ENCODE measurements at regions not wholly inside any gene's neighbourhood (a gene's known extent, or its start where the extent isn't known, plus 50 kb on each side); places are given as distances from the start of the nearest gene placed in this dataset.

DNA sequence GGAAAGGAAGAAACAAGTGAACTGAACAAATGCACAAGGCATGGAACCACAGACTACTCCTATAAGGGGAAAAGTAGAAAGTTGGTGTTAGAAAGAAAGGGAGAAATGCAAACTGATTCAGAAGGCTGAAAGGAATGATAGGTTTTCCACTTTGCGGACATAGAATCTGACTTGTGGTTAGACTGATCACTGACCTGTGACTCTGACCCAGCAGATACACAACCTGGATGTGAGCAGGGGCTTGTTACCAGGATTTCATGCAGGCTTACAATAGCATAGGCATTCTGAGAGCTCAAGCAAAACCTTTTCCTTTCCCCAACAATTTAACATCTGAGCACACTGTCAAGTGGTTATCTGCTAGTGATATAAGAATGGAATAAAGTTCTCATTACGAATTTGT, 237.0 kb upstream of the CDH20 start:
- no peak for DNase-seq

DNA sequence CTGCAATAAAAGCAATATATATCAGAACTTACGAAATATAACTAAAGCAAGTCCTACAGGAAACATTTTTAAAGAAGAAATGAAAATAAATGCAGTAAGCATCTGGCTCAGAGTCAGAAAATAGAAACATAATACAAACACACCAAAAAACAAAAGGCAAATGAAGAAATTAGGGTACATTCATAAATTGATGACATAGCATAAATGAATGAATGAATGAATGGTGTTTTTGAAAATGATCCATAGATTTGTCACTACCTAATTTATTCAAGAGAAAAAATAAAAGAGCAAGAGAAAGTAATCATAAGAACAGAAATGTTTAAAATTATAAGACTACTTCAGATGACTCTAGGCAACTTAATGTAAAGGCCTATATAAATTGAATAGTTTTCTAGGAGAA, 226.1 kb upstream of the CDH20 start:
- no peak for DNase-seq

DNA sequence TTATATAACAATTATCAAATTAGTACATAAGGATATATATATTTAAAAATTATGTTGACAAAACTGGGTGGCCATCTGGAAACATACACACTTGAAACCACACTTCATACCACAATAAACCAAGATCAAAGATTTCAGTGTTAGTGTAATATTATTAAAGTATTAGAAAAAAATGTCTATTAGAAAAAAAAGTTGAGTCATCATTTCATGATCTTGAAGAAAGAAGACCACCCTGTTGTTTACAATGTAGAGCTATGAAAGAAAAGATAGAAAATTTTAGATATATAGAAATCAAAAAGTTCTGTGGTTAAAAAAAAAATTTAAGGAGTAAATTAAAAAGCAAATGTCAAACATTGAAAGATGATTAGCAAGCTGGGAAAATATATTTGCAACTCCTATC, 224.5 kb upstream of the CDH20 start:
- DNase-seq: no peak

DNA sequence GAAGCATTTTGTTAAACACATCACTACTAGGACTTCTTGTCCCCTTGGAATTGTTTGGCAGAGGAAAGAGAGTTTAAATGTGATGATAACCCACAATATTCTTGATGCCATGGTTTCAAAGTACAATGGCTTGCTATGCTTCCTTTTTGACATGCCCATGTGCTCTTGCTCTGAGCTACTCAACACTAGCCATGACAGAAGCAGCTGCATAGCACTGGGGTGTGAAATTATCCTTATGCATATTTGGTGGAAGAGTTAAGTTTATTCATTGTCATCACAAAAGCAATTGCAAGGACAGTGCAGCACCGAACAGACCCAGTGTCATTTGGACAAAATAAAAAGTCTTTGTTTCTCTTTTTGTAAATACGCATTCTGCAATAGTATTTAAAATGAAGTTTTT, 209.9 kb upstream of the CDH20 start:
- DNase-seq: no peak

DNA sequence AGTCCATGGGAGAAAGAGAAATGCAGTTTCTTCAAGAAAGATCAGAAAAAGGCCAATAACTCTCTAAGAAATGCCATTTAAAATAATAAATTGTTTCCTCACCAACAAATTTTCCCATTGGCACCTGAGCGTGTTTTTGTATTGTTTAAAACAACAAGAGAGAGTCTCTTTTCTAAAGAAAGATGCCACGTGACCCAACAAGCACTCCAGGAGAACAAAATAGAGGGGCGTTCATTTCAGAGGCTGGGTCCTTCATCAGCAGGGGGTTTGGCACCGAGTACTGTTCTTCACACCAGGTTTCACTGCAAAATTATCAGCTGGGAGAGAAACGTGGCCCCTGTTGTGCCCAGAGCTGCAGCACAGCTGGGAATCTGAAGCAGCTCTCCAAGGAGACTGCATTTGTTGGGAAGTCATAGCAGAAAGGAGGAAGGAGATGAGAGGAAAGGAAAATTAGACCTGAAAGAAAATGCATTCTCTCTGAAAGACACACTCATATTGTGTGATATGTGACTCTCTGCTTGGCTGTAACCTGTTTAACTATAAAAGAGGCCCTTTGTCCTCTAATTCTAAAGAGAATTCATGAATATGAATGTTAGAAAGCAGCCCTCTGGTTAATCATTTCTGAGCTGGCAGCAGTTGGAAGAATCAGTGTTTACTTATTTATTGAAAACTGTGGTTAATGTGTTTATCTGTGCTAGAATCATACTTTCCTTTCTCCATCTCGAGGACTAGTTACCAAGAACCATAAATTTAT, 205.3 kb upstream of the CDH20 start:
- no peak for DNase-seq

DNA sequence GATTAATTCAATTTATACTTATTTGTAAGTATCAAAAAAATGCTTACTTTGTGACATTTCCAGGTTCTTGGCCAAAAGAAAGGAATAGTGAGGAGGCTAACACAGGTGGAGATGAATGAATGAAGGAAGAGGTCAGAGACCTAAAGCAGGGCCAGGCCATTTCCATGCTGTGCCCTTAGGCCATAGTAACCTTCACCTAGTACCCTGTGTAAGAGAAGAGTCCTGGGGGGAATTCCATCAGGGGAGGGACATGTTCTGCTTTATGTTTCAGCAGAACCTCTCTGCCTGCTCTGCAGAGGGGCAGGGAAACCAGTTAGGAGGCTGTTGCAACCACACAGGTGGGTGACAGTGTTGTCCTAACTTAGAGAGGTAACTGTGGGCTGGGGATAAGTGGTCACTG, 204.2 kb upstream of the CDH20 start:
- no peak for DNase-seq

DNA sequence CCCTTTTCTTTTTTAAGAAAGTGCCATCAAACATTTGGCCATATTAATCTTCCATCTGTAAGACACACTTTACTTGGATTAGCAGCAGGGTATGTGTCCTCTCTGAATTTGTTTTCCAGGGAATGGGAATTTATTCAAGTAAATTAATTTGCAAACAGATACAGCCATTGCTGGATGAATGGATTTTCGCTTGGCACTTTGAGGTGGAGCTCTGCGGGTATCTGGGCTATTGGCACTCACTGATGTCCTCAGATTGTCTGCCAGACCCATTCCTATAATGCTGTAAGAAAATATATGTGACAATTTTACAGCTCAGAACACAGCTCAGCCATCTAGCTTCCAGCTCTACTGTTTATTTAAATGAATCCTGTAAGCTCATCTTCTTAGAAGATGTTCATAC, 201.2 kb upstream of the CDH20 start:
- no peak for DNase-seq

DNA sequence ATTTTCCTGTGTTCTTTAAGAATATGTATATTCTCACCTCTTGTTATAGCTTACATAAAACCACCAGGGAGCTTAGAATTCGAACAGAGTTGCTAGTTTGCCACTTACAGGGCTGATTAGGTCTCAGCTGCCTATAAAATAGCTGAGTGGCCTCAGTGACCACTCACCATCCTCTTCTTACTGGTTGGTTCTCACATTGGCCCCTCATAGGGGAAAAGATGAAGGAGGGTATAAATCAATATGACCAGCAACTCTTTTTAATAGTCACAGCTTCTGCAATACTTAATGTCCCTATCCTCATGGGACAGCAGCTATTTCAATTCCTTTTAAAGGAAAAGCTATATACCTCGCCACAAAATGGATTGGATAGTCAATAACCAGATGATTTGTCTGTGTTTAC, 199.4 kb upstream of the CDH20 start:
- no peak for DNase-seq

DNA sequence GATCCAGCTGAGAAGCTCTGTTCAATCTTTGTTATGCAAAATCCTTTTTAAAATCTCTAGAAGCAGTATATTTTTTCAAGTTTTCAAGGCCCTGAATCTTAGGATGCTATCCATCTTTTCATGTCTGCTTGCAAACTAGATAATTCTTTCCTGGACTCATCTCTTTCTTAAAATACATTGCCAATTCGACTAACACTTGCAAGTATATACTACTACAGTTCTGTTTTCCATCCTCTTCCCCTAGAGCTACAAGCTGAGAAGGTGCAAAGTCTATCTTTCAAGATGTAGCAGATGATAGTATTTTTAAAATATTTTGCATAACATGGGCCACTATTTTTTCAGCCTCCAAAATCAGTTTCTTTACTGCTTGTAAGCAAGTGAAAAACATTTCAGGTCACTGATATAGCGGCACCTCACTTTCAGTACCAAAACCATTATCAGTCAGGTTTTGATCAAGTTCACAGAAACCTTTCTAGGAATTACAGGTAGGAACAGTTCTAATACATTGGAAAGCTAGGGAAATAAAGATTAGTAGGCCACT, 196.4 kb upstream of the CDH20 start:
- DNase-seq: no peak

DNA sequence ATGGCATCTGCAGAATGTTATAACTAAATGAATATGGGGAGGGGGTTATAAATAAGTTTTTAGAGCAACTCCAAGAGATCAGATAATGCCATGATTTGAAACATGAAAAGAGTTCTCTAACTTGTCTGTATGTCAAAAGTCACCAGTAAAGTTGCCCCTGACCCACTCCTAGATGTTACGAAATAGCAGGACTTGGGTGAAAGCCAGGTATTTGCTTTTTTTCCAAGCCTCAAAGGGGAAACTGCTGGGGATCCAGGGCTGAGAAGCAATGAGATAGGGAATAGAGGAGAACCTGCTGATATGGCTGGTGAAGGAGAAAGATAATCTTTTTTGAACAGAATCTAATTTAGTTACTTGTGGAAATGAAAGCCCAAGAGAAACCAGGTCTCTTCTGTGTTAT, 191.5 kb upstream of the CDH20 start:
- no peak for DNase-seq

DNA sequence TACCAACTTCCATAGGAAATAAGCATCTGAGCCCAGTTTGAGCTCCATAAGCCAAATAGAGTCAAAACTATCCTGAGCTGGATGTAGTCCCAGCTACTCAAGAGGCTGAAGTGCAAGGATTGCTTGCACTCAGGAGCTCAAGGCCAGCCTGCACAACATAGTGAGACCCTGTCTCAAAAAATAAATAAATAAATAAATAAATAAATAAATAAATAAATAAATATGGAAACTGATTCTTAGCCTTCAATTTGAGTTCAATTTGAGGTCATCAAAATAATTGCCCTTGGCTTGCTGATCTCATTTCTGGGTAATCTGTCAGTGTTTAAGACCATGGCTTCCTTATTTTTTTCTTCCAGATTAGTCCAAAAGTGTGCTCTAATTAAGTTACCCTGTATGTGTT, 184.9 kb upstream of the CDH20 start:
- no peak for DNase-seq

DNA sequence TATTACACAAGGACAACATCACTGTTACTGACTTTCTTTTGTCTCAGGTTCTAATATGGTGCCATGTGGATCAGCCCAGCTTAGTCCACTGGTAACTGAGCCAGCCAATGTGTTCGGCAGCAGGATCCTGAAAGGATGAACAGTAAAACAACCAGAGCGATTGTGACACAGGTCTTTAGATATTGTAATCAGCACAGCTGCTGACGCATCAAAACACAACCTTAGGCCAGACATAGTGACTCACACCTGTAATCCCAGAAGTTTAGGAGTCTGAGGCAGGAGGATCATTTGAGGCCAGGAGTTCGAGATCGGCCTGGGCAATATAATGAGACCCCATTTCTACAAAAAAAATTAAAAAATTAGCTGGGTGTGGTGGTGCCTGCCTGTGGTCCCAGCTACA, 183.4 kb upstream of the CDH20 start:
- DNase-seq: no peak

DNA sequence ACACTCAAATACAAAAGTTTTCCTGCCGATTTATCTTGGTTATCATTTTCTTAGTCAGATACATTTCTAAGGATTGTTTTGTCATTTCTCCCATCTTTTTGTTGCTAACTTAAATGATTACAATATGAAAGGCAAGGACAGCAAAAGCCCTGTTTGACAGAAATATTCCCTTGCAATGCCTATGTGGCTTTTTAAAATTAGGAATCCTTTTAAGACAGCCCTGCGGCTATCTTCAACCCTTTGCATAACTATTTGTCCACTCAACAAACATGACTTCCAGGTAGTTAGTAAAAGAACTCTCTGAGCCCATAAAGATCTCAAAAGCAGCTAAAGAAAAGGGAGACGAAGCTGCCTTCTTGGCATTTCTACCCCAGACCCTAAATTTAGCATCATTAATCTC, 179.7 kb upstream of the CDH20 start:
- DNase-seq: no peak

DNA sequence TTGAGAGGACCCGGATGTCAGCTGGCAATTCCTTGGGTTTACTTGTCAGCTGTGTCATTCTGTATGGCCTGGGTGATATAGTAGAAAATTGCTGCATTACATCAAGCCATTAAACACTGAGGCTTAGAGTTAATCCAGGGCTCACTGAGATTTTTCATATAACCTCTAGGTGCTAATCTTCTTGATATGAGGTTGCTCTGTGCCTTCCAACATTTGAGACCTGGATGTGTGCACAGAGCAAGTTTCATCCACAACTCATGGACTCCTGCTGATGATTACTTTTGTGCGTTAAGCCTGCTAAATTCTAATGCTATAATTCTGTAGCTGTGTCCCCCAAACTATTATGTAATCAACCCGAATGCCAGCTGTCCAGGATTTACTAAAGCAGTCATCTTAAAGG, 178.4 kb upstream of the CDH20 start:
- DNase-seq: no peak

DNA sequence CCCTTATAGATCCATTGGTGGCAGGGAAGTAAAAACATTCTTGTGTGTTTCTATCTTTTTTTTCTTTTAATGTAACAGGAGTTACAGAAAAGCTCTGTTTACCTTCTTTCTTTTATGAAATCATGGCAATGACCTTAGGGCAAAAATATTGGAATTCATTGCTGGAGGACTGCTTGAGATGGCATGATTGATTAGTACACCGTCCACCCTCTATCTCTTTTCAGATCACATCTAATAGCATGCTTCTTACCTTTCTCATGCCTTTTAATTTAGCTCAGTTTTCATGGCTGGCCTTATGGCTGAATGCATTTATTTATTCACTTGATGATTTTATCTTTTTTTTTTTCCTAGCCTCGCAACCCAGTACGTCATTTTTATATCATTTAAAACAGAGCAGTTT, 177.6 kb upstream of the CDH20 start:
- no peak for DNase-seq

DNA sequence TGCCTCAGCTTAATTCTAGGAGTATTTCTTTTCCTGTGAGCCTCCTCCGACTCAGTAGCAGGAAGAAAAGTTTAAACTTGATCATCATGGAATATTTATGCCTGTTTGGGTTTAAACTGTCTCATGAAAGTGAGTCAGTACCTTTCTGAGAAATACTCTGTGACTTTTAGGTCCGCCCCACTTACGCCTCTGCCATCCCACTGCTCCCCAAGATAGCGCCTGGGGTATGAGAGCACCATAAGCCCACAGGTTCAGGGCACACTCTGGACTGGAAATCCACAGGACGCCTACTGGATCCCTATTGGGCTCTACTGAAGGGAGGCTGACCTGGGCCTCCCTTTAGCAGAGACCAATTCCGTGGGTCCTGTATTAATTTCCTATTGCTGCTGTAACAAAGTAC, 175.8 kb upstream of the CDH20 start:
- no peak for DNase-seq

DNA sequence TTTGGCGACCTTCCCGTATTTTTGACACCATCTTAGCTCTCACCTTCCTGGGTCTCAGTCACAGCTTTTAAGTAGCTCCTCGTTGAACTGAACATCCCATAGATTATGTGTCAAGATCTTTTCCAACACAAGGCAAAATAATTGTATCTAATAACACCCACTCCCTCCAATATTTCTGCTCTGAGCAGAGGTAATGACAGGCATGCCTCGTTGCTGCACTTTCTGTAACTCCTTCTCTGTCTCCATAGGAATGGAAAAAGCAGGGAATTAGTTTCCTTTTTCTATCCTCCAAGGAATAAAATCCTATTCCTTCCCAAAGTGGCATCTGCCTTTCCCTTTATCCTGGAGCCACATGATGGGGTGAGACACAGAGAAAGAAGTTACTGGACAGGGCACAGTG, 174.0 kb upstream of the CDH20 start:
- DNase-seq: no peak

DNA sequence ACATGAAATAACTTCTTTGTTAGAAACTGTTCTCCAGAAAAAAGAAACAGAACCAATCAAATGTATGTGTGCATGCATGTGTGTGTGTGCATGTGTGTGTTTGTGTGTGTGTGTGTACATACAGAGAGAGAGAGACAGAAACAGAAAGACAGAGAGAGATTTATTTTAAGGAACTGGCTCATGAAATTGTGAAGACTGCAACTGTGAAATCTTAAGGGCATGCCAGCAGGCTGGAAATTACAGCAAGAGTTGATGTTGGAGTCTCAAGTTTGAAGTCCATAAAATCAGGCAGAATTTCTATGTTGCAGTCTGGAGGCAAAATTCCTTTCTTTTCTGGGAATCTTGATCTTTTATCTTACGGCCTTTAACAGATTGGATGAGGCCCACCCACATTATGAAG, 168.9 kb upstream of the CDH20 start:
- DNase-seq: no peak

DNA sequence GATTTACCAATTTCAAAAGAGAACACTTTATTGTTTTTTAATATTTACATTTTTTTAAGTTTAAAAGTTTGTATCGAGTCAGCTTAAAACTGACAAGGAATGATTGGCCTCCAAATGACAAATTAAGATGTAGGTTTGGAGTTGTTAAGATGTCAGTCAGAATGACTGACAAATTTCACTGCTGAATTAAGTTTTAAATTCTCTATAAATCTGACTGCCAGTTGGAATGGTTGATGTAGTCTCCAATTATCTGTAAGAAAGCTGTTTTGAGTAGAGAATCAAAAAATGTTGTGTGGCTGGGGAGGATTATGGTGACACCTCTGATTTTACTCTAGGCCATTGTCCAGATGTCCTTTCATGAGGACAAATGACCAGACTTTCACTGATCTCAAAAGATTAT, 165.3 kb upstream of the CDH20 start:
- no peak for DNase-seq

DNA sequence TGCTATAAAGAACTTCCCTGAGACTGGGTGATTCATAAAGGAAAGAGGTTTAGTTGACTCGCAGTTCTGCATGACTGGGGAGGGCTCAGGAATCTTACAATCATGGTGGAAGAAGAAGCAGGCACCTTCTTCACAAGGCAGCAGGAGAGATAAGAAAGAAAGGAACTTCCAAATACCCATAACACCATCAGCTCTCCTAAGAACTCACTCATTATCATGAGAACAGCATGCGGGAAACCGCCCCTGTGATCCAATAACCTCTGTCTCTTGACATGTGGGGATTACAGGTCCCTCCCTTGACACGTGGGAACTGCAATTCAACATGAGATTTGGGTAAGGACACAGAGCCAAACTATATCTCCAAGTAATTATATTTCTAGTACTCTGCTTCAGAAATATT, 163.8 kb upstream of the CDH20 start:
- DNase-seq: no peak

DNA sequence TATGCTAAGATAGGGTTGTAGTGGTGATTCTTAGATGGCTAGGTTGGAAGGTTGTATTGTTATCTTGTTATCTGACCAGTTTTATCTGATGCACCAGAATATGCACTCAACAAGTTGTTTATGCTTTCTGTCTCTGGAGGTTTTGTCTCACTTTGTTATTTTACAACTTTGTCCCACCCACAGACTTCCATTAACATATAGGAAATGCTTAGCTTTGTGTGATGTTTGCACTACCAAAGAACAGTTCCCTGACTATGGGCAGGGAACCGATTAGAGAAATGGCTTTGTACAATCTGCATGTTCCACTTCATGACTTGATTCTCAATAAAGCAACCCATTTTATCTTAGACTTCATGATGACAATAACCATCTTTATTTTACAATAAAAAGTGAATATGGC, 160.6 kb upstream of the CDH20 start:
- no peak for DNase-seq

DNA sequence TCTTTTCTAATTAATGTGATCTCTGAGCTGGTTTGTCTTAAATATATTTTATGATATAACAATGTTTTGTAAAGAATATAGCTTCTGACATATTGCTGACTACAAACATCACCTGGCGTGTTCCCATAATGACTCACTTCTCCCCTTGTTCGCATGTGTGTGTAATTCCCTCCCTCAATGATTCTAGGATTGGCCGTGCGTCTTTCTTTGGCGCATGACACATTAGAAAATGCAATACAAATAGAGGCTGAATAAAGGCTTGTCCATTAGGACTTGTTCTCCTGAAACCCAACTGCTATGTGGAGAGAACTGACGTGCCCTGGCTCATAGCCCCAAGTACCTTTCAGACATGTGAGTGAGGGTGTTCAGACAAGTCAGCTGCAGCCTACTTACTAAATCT, 159.7 kb upstream of the CDH20 start:
- no peak for DNase-seq

DNA sequence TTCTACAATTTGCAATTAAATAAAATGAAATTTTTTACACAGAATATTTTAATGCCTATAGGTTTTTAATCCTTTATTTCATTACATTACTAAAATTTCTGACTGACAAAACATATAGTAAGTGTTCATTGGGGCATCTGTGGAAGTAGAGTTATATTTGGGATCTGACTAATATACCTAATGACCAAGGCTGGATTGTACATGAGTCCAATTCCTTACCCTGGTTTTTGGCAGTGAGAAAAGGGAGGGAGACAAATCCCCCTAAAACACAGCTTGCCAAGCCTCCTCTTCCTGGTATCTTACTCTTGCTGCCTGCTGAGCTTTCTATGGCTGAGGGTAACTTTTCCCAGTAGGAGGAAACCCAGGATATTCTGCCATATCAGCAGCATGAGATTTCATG, 149.4 kb upstream of the CDH20 start:
- DNase-seq: no peak

DNA sequence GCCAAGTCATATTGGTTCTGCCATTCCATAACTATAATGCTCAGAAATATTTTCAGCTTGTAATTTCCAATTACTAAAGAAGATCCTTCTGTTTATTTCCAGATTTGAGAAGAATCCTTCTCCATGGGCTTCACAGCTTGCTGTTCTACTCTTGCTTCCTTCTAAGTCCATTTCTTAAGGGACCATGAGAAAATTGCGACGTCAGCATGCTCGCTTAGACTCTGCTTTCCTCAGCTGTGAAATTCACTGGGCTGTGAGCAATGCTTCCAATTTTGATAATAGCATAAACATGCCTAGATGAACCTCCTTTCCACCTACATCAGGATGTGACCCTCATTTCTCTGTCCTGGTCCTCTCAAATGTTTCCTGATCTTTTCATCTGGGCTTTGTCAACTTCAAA, 145.3 kb upstream of the CDH20 start:
- DNase-seq: no peak

DNA sequence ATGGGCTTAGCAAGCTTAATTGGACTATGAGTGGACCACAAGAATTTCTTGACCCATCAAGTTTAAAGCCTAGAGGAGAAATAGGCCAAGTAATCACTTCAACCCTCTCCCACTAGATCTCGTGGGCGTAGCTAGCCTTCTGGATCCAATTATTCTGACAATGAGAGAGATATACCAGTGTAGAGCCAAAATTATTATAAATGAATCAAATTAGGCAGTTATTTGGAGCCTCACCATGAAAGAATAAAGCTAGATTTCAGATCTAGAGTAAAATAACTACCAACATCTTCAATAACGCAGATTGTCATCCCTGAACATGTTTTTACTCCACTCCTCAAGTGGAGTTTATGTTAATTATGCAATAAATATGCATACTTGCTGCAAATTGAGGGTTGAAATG, 143.9 kb upstream of the CDH20 start:
- no peak for DNase-seq

DNA sequence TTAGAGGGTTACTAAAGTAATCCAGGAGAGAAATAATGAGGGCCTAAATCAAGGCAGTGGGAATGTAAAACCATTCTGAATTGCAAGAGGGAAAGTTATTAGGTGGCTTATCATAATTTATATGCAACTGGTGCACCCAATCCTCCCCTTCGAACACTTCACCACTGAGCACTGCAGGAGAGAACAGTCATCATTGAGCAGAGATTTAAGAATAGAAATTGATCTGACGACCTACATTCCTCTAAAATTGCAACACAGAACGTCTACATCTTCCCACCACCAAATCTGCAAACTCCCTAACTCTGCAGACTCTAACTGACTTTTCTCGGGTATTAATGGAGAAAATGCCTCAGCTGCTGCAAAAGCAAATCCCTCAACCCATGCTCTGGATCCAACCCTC, 138.5 kb upstream of the CDH20 start:
- DNase-seq: no peak
